K562 (cell line): ENCODE measurements at regions not wholly inside any gene's neighbourhood (a gene's known extent, or its start where the extent isn't known, plus 50 kb on each side); places are given as distances from the start of the nearest gene placed in this dataset.
"Not testable (repeated sequence)": the region's sequence is repeated elsewhere in the genome, so short reads cannot be mapped to it uniquely, and the experiment has no call there.

Experiments
- ATAC-seq: fragments of 200-7000 bp; cut with Tn5 transposase; 3 replicates; pipeline ENCODE4 v1.9.1; 2020; ENCODE audit warnings: moderate library complexity
- BruUV-seq: library from RNA; stranded (reverse); fragments of 400-500 nt; replicated peaks from 2 replicates; lab custom pipeline; 2021; lab: Mats Ljungman, UMichigan
- CTCF ChIA-PET: fragments of 300-600 bp; formaldehyde crosslinking; extraction: SDS; loops from one replicate; lab custom pipeline; 2021; ENCODE audit warnings: low intra/inter-chr PET ratio; lab: Yijun Ruan, JAX
- POLR2A ChIA-PET: fragments of 300-600, 350-650 bp; sonication (Branson Sonifier 250); formaldehyde crosslinking; extraction: SDS; loops from one replicate; lab custom pipeline; 2021; ENCODE audit warnings: antibody characterized with exemption, inconsistent platforms; lab: Yijun Ruan, JAX
- DNase-seq, 4 experiments: peaks; one replicate each; pipeline versions ENCODE4 v3.0.0 to v3.0.0-alpha.2; 2011 to 2018; ENCODE audit warnings: low spot score in 3 of 4, mixed read lengths in 3 of 4; ENCODE audit errors: extremely low read depth in 1 of 4
- FAIRE-seq: peaks from 2 replicates; lab custom pipeline; 2011; peaks lifted over from hg19 to GRCh38; lab: Jason Lieb, UNC
- H2AFZ ChIP-seq: 2 replicates; pipeline ENCODE4 v1.6.0; 2011; ENCODE audit warnings: low read depth, low read length, control low read depth, inconsistent platforms
- H3K27ac ChIP-seq: fragments of 200-600 bp; 3 replicates; pipeline ENCODE4 v1.8.0; 2011; ENCODE audit warnings: low read depth, mild to moderate bottlenecking, control low read depth, inconsistent platforms, low read length, moderate library complexity, mixed read lengths; ENCODE audit errors: extremely low read depth
- H3K27me3 ChIP-seq, 2 experiments: fragments of 300-600 bp in 1 of 2; 2 replicates in 1 of 2; 3 replicates in 1 of 2; pipeline versions ENCODE4 v1.6.0 to v1.8.0; 2011; ENCODE audit warnings: inconsistent platforms in 2 of 2, low read length in 2 of 2, mild to moderate bottlenecking in 1 of 2, mixed read lengths in 1 of 2, moderate library complexity in 1 of 2; ENCODE audit not compliant: control insufficient read depth in 2 of 2, insufficient read depth in 2 of 2
- H3K36me3 ChIP-seq: fragments of 300-600 bp; 3 replicates; pipeline ENCODE4 v1.8.0; 2011; ENCODE audit warnings: mild to moderate bottlenecking, low read length, inconsistent platforms; ENCODE audit not compliant: control insufficient read depth, insufficient read depth
- H3K4me1 ChIP-seq, 2 experiments: fragments of 200-600 bp in 1 of 2; replicated peaks in 1 of 2; 2 replicates in 1 of 2; 3 replicates in 1 of 2; pipeline versions ENCODE4 v1.5.1 to v1.8.0; 2011; ENCODE audit warnings: inconsistent platforms in 2 of 2, low read length in 2 of 2, mild to moderate bottlenecking in 1 of 2, mixed read lengths in 1 of 2, moderate library complexity in 1 of 2; ENCODE audit not compliant: control insufficient read depth in 2 of 2, insufficient read depth in 2 of 2
- H3K4me2 ChIP-seq: 2 replicates; pipeline ENCODE4 v1.6.1; 2011; ENCODE audit warnings: low read length, control low read depth, inconsistent platforms, mixed read lengths; ENCODE audit not compliant: insufficient read depth
- H3K4me3 ChIP-seq: fragments of 200-600 bp; sonication (generic), shearing (Covaris generic); 2 replicates; pipeline ENCODE4 v1.5.1; 2016; ENCODE audit warnings: control low read depth, inconsistent platforms
- H3K79me2 ChIP-seq: fragments of 200-600 bp; 3 replicates; pipeline ENCODE4 v1.8.0; 2011; ENCODE audit warnings: low read length, inconsistent platforms; ENCODE audit not compliant: control insufficient read depth, insufficient read depth
- H3K9ac ChIP-seq, 2 experiments: 2 replicates each; pipeline versions ENCODE4 v1.6.0 to v1.6.1; 2011; ENCODE audit warnings: low read depth in 2 of 2, low read length in 2 of 2, control low read depth in 1 of 2, inconsistent platforms in 1 of 2, mild to moderate bottlenecking in 1 of 2, mixed read lengths in 1 of 2; ENCODE audit not compliant: insufficient read depth in 1 of 2
- H3K9me1 ChIP-seq: one replicate; pipeline ENCODE4 v1.6.0; 2011; ENCODE audit warnings: inconsistent platforms, mild to moderate bottlenecking, low read length, moderate library complexity; ENCODE audit not compliant: control insufficient read depth, insufficient read depth
- H3K9me3 ChIP-seq: replicated peaks from 2 replicates; pipeline ENCODE4 v1.5.1; 2011; ENCODE audit warnings: low read depth, low read length, inconsistent platforms; ENCODE audit not compliant: control insufficient read depth, insufficient read depth
- H4K20me1 ChIP-seq: replicated peaks from 2 replicates; pipeline ENCODE4 v1.6.1; 2011; ENCODE audit warnings: low read length, inconsistent platforms, mixed read lengths; ENCODE audit not compliant: control insufficient read depth, insufficient read depth
- CCAR2 ChIP-seq: fragments of 200-400 bp; formaldehyde crosslinking; IDR thresholded peaks from 2 replicates; pipeline ENCODE4 v1.6.1; 2017; ENCODE audit warnings: mild to moderate bottlenecking, low read depth, low read length
- FOXA3 ChIP-seq, 2 experiments: fragments of 450-650 bp in 1 of 2; sonication (generic) in 1 of 2; formaldehyde crosslinking; IDR thresholded peaks in 1 of 2; conservative IDR thresholded peaks in 1 of 2; 2 replicates each; pipeline versions ENCODE4 v1.4.0 to v1.8.0; 2020 to 2022; ENCODE audit warnings: mild to moderate bottlenecking in 2 of 2, missing genetic modification reagents in 1 of 2
- KDM1A ChIP-seq, 2 experiments: fragments of 450-650 bp; IDR thresholded peaks; 2 replicates each; pipeline ENCODE4 v1.6.1; 2016; ENCODE audit warnings: mild to moderate bottlenecking in 2 of 2
- MEIS2 ChIP-seq: fragments of 450-650 bp; IDR thresholded peaks from 2 replicates; pipeline ENCODE4 v1.6.1; 2014; ENCODE audit warnings: mild to moderate bottlenecking; ENCODE audit not compliant: partially characterized antibody
- WGBS: fragments of 100-300 bp; shearing (Covaris generic); methylation state at CpG from one replicate; pipeline ENCODE4 v1.1.6; 2016; ENCODE audit warnings: low coverage, mixed read lengths; ENCODE audit not compliant: insufficient coverage; ENCODE audit errors: missing lambda C conversion rate; 5-methylcytosine and 5-hydroxymethylcytosine counted together
- in situ Hi-C: fragments of 300-500 bp; cut with MboI; formaldehyde crosslinking; loops from 4 replicates; pipeline ENCODE4 v1.15.0; 2018; ENCODE audit warnings: inconsistent platforms, mixed read lengths
- intact Hi-C: fragments of 100-400 bp; cut with micrococcal nuclease; formaldehyde crosslinking; loops from 2 replicates; pipeline ENCODE4 v1.14.2; 2022
- TF ChIP-seq, protein P1 (sequence below): fragments of 450-650 bp; IDR thresholded peaks from 2 replicates; pipeline ENCODE4 v1.6.1; 2016
- TF ChIP-seq, protein P2 (sequence below): sonication (generic); formaldehyde crosslinking; IDR thresholded peaks from 2 replicates; pipeline ENCODE4 v1.8.0; 2022; ENCODE audit warnings: mild to moderate bottlenecking, low read depth, missing genetic modification reagents

GRCh38 chr1:60942291-60942690 lies 140.1 kb upstream of the NFIA start:
- Histone ChIP-seq H3K4me1 (peaks cover 0 to 3% of the 10 kb centered on the region in 2 experiments; a peak in 2 of 5 replicates), H3K9me1 (no peaks in the 10 kb centered on the region), H3K27me3 (no peaks in the 10 kb centered on the region), H3K4me2 (no peak overlapping the region), H3K79me2 (no peaks in the 10 kb centered on the region), H3K9me3 (no peaks in the 10 kb centered on the region), H3K9ac (no peak overlapping the region), H4K20me1 (no peaks in the 10 kb centered on the region), H2AFZ (no peak overlapping the region), H3K27ac (no peak overlapping the region), H3K4me3 (no peak overlapping the region), H3K36me3 (no peaks in the 10 kb centered on the region)
- no peak for ATAC-seq
- WGBS = 41% methylated on average over 2 of the region's 2 CpGs
- no peak for DNase-seq
- no TSS peak for BruUV-seq
- ChIA-PET CTCF (no interaction called here), POLR2A (no interaction called here)
- intact Hi-C loops (no loop called here), in situ Hi-C loops (no loop called here)
- TF ChIP-seq, protein P1, sequence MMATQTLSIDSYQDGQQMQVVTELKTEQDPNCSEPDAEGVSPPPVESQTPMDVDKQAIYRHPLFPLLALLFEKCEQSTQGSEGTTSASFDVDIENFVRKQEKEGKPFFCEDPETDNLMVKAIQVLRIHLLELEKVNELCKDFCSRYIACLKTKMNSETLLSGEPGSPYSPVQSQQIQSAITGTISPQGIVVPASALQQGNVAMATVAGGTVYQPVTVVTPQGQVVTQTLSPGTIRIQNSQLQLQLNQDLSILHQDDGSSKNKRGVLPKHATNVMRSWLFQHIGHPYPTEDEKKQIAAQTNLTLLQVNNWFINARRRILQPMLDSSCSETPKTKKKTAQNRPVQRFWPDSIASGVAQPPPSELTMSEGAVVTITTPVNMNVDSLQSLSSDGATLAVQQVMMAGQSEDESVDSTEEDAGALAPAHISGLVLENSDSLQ = 0 out of 2 replicates have a peak, but pooled peaks have one; percentile 10
- TF ChIP-seq, protein P2, sequence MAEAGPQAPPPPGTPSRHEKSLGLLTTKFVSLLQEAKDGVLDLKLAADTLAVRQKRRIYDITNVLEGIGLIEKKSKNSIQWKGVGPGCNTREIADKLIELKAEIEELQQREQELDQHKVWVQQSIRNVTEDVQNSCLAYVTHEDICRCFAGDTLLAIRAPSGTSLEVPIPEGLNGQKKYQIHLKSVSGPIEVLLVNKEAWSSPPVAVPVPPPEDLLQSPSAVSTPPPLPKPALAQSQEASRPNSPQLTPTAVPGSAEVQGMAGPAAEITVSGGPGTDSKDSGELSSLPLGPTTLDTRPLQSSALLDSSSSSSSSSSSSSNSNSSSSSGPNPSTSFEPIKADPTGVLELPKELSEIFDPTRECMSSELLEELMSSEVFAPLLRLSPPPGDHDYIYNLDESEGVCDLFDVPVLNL (CRISPR knock-in tag) = no peak
- TF ChIP-seq CCAR2 = no peak
- FAIRE-seq = no peak

DNA sequence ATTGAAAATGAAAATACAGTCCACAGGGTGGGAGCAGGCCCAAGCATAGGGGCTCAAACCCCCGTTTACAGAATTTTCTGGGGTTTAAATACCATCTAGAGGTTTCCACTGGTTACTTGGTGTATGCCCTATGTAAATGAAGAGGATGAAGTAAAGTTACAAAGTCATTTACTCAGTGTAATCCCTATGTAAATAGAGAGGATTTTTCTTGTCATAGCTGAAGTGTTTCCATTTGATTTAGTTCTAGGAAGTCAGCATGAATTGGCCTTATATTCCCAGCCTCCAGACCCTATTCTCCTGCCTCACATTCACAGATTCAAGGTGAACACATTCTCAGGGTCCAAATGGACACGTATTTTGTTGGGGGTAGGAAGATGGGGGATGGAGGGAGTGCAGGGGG lies 141.7 kb upstream of the NFIA start:
- intact Hi-C loops, H3K27me3 ChIP-seq, H3K9me3 ChIP-seq, FAIRE-seq, BruUV-seq, H2AFZ ChIP-seq, H3K4me1 ChIP-seq, H3K9ac ChIP-seq, H3K79me2 ChIP-seq, CTCF ChIA-PET, H3K4me2 ChIP-seq, ATAC-seq, H3K4me3 ChIP-seq, DNase-seq, H4K20me1 ChIP-seq, H3K9me1 ChIP-seq, H3K36me3 ChIP-seq, in situ Hi-C loops, POLR2A ChIA-PET, H3K27ac ChIP-seq: not testable (repeated sequence)
- WGBS = 15% methylated on average over 2 of the region's 2 CpGs
- TF ChIP-seq MEIS2 (peak; percentile 44), KDM1A (IDR thresholded peaks at IDR 0.05) (peak; percentile 39 to 51; a peak in 2 of 4 replicates), FOXA3 (CRISPR knock-in tag; conservative IDR thresholded peaks at IDR 0.05 in 1 of 2, IDR thresholded peaks at IDR 0.05 in 1 of 2) (peak; percentile 68 to 73; a peak in 3 of 4 replicates)
